ENCODE measurements at regions not wholly inside any gene's neighbourhood (a gene's known extent, or its start where the extent isn't known, plus 50 kb on each side); places are given as distances from the start of the nearest gene placed in this dataset.

DNA sequence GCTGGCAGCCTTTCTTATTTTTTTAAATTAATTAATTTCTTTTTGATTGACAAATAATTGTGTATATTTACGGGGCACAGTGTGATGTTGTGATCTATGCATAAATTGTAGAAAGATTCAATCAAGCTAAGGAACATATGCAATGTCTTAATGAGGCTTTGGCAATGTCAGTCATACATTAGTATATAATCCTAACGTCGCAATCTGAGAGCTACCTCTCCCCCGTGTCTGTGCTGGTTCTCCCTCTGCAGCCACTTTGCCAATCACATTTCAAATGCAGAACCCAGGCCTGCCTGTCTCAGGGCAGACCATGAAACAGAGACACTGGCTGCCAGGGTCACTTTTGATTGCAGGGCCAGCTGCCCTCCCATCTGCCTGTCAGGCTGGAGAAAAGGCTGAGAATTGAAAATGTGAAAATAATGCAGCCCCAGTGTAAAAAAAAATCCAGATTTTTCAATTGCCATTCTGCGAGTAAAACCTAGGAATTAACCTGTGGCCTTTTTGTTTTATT lies 56.3 kb downstream of the SLC24A2 start:
- DNase-seq, result no peak

DNA sequence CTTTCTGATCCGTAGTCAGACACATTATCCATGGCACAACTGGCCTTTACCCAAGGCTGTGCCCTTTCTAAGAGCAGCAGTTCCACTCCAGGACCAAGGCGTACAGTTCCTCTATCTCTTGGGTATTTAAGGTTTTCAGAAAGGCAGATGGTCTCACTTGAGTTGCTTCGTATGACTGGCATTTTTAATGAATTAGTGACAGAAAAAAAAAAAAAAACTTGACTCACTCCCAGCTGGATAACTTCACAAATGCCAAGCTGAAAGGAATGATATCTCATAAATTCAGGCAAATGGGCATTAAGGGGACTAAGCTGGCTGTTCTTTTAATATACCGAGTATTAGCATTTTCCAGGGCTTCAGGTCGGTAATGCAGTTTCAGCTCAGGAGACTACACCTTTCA lies 60.7 kb downstream of the SLC24A2 start:
- no peak for DNase-seq

DNA sequence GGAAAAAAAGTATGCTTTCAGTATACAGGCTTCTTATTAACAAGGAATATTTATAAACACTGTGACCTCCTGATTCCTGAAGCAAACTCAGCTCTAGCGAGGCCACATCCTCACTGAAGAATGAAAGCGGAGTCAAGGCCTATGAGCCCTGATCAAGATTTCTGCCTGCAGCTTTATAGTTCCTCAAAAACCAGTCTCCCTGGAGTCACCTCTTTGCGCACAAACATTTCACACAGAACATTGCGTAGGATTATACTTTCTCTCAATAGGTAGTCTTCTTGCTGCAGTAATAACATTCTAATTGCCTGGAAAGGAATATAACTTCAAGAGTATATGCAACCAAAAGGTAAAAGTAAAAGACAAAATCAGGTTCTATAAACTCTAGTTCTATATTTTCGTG lies 62.9 kb downstream of the SLC24A2 start:
- DNase-seq, result no peak

DNA sequence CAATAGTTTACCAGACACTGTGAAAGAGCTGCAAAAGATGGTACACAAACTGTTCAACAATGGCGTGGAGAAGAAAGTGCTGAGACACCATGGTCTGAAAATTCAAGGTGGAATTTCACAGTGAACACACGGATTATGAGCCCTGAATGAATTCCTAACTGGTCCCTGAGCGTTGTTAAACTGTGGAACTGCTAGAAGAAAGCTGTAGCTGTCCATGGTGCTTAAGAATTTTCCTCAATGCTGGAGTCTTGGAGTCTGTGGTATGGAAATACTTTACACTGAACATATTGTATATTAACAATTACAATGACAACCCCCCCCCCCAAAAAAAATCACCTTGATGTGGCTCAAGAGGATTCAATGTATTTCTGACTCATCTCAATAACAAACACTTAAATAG lies 68.5 kb downstream of the SLC24A2 start:
- DNase-seq, result peak; percentile 41

DNA sequence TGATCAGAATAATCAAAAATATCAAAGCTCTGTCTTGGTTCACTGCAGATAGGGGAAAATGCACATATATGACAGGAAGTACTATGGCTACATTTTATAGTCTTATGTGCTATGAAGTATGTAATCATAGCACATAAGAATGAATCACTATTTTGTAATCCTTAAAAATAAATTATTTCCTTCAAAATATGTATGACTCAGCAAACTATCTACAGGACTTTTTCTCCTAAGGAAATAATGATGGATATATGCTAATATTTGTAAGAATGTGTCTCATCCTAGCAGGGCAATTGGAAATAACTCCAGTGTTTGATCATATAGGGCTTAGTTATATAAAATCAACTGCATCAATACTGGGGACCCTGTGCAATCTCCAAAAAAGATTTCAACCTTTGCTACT lies 85.1 kb downstream of the SLC24A2 start:
- DNase-seq, result no peak

DNA sequence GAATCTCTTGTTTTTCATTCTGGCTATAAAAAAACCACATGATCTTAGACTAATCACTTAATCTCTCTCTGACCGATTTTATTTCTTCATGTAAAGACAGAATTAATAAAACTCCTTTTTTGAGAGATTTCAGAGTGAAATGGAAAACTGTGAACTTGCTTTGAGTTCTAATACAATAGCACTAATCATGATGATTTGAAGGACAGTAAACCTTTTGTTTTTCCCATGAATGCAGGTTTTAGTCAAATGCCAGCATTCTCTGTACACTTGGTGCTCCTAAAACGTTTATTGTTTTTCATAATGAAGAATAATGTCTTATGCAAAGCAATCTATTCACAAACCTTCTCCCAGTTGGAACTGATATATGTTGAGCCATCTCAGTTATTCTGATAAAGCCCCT lies 86.8 kb downstream of the SLC24A2 start:
- DNase-seq, result no peak

DNA sequence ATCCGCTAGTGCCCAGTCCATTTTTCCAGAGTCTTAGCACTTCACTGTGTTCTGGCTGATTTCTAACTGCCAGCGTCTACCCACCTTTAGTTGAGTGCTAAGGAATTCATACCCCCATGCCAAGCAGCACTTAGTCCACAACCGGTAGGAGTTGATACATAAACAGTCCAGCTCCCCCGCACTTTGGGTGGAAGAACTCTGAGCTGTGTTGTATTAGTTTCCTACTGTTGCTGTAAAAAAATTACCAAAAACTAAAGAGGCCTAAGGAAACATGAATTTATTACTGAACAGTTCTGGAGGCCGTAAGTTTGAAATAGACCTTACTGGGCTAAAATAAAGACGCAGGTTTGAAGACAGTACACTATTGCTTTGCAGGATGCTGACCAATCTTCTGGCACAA lies 87.6 kb downstream of the SLC24A2 start:
- no peak for DNase-seq

DNA sequence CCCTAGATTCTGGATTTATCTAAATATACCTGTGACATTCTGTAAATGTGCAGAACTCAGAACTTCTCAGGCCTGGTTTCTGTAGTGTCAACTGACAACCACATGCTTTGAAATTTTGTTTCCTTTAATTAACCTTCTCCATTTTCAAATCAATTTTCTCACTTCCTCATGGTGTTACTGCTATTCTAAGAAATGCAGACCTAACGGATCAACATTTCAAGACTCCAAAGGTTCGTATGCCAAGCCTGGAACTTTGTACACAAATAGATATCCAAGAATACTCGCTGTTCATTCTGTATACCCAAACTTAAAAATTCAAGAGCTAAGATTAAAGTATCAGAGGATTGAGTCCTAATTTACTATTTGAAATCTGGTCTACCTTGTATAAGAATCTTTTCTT lies 88.1 kb downstream of the SLC24A2 start:
- no peak for DNase-seq

DNA sequence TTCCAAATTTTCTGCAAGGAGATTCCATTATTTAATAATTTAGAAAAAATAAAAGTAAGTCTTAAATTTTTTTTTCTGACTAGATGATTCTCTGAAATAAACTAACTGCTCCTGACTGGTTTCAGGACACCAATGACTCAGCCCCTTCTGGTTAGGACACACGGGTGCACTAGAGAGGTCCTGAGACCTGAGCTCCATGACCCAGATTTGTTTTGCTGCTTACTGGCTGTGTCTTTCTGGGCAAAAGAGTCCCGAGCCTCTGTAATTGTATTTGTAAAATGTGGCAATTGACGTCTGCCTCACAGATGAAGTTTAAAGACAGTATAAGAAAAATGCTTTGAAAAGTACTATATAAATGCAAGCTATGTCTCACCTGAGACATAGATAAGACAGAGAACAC lies 89.1 kb downstream of the SLC24A2 start:
- no peak for DNase-seq

DNA sequence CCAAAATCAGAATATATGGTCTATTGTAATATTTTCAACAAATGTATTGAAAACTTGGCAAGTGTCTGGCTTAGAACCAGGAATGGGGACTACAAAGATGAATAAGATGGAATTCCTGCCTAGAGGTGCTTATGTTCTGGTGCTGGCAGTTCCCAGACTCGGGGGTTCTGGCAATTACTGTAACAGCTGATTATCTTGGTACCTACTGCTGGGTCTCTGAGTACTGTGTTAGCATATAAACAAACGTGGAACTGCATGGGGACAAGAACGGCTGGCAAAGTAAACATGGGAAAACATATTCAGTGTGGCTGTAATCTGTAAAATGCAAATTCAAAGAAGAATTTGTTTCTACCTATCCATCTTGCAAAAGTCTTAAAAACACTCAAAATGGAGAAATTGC lies 89.9 kb downstream of the SLC24A2 start:
- no peak for DNase-seq

DNA sequence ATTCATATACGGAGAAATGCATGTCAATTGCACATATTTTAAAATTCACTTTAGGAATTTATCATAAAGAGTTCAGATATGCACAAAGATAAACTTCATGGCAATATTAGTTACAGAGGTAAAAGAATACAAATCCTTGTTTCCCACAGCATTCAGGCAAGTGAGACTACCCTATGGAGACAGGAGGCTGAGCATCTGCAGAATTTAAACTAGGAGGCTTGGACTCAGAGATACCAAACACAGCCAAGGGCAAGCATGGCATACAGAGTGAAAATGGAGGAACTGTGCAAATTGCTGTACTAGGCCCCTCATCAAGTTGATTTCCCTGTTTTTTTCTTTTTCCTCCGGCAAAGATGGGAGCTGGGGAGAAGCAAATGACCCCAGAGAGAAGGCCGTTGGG lies 94.2 kb downstream of the SLC24A2 start:
- no peak for DNase-seq

DNA sequence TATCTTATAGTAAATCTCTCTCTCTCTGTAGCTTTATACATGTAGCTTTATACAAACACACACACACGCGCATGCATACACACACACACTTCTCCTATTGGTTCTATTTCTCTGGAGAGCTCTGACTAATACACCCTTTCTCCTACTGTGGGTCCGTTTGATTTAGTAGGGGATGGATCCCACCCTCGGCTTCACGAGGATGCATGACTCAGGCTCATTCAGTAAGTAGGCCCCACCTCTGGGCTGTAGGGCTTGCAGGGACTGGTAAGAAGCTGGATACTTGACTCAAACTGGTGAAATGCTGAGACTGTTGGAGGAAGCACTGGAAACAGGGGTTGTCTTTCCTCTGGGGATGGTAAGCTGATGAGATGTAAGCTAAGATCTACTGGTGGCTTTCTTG lies 98.7 kb downstream of the SLC24A2 start:
- DNase-seq, result no peak

DNA sequence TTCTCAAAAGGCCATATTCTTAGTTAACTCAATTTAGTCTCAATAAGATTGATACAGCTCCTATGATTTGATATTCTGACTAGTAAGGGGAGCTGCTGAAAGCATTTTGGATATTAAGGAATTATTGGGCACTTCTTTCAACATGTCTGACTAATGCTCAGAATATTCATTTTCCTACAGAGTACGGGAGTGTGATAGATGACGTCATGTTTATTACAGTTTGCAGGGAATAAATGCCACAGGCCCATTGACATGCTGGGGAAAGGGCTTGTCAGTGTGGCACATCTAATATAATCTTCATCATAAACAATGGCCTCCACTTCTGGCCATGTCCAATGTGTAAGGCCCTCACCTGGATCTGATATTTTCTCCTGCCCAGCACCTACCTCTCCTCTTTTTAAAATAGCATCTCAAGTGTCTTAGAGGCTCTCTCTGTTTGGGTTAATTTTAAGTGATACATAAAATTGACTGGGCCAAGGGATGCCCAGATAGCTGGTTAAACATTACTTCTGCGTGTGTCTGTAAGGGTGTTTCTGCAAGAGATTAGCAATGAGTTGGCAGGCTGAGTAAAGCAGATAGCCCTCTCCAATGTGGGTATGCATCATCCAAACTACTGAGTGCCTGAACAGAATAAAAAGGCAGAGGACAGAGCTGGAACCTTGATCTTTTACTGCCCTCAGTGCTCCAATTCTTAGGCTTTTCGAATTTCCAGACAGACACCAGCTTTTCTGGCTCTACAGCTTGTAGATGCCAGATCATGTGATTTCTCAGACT lies 99.3 kb downstream of the SLC24A2 start:
- no peak for DNase-seq

DNA sequence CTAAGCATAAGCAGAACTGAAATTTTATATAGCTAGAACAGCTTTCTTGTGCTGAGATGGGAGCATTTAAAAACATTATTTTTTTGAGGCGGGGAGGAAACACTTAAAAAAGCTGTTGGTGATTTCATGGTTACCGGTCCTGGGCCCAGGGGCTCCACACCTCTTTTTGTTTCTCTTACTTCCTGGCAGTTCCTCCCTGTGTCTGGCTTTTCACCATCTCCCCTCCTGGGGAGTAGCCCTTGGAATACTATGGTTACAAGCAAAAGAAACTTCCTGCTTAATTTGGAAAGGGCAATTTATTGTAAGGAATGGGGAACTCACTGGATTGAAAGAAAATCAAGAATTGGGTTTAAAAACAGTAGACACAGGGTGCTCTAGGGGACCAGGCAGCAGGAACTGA lies 105.1 kb downstream of the SLC24A2 start:
- DNase-seq, result no peak

DNA sequence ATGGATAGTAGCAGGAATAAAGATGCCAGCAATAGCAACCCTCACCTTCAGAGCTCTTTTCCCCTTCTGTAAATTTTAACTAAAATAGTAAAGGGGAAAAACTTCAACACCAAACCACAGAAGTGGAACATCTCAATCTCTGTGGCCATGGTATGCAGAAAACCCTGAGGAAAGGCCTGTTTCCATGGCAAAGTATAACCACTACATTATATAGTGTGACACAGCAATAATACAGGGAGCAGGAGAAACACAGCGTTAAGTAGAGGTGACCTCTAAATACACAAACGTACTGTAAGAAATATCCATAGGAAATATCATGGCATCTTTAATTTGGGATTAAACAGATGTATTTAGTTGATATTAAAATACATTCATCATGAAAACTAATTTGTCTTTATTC lies 106.4 kb downstream of the SLC24A2 start:
- no peak for DNase-seq

DNA sequence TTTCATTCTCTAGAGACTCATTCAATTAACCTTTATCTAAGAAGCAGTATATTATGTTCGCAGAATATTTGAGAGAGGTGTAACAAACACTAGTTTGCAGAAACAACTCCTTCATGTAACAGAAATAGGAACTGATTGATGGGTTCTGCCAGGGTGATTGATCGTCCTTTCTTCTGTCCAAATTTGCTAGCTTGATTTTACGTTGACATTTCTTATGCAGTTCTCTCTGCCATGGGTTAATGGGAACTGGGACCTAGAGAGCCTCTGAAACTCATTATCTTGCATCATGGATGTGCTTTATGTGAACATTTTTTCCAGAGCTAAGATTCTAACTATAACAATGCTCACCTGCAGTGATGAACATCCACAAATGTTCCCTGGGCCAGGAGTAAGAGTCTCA lies 107.0 kb downstream of the SLC24A2 start:
- DNase-seq, result no peak

DNA sequence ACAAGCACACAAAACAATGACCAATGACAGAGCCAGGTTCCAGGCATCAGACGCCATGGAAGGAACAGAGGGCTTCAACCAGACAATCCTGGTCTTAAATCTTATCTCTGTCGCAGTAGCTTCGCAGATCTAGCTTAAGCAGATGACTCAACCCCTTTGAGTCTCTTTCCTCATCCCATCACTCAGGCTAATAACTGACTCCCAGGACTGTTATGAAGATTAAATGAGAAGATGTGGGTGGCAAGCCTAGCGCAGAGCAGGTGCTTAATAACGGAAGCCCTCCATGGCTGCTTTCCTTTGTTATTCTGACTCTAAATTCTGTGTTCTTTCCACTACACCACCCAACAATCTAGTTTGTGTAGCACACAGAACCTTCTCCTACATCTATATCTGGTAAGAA lies 110.9 kb downstream of the SLC24A2 start:
- no peak for DNase-seq

DNA sequence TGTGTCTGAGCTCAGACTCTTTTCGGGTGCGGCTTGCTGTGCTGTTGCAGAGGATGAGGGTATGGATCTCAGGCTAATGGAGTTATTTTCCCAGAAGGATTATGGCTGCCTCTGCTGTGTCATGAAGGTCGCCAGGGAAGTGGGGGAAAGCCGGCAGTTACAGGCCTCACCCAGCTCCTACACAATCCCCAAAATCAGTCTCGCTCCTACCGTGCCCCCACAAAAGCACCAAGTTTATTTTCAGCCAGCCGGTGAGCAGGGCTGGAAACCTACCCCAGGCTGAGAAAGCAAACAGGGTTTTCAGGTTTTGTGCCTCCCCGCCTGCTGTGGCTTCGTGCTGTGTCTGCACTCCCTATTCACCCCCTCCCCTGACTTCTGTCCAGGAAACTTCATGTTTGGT lies 113.3 kb downstream of the SLC24A2 start:
- DNase-seq, result no peak

DNA sequence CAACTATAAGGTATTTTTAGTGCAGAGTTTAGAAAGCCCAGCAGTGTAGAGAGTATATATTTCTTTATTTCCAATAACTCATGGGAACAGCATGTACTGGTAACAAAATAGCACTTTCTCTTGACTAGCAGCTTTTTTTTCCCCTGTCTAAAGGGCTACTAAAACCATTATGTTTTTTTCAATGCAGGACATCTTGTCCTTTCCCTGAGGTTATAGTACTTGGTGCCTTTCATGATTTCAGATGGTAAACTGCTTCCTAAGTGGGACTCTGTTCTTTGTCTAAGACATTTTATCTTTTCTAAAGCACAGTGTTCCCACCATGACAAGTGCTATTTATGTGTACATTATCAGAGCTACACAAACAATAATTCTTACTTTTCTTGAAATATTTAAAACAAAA lies 122.3 kb downstream of the SLC24A2 start:
- DNase-seq, result no peak

DNA sequence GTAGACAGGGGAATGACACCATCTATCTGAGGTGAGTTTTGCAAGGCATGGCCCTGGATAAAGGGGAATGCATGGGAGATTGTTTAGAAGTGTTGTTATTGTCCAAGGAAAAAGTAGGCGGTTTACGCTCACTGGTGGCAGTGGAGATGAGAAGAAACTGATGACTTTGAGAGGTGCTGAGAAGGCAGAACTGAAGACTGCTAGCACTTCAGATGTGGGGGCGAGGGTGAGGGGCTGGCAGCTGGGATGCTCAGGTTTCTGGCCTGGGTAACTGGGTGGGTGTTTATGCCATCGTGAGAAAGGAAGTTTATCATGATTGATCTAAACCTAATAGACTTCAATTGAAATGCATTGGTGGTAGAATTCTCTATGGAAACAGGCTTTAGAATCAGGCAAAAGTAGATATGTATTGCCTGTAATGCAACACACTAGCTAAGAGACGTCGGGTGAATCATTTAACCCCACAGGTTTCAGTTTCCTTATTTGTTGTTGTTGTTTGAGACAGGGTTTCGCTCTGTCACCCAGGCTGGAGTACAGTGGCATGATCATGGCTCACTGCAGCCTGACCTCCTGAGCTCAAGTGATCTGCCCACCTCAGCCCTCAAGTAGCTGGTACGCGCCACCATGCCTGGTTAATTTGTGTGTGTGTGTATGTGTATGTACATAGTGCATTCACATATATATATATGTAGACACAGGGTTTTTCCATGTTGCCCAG lies 123.5 kb downstream of the SLC24A2 start:
- DNase-seq, result no peak

DNA sequence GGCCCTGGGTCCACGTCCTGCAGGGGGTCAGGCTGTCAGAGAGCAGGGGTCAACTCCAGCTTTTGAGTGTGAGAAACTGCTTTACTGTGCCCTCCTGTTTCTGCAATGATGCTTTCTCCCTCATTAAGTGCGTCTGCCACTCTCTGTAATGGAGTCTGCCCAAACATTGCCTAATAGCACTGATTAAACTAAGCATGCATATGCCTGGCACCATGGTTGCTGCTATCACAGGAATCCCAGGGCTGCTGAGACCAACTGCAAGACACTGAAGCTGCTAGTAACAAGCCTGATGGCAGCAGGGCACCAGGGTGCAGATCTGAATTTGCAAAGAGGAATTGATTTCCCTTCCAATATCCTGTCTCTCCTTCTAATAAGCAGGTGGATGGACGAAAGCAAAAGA lies 125.3 kb downstream of the SLC24A2 start:
- DNase-seq, result no peak

DNA sequence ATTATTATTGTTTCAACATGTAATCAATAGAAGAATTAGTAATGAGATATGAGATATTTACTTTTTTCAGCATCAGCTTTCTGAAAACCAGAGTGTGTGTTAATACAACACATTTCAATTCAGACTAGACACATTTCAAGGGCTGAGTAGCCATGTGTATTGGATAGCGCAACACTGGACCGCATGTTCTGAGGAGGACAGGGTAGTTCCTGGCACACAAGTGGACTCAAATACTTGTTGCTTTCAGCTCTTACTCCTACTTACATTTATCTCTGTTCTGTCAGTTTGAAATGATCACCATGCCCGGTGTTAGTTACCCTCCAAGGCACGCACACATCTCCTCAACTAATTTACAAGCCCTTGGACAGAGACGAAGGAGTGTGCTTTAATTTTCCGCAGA lies 126.6 kb downstream of the SLC24A2 start:
- DNase-seq, result no peak

DNA sequence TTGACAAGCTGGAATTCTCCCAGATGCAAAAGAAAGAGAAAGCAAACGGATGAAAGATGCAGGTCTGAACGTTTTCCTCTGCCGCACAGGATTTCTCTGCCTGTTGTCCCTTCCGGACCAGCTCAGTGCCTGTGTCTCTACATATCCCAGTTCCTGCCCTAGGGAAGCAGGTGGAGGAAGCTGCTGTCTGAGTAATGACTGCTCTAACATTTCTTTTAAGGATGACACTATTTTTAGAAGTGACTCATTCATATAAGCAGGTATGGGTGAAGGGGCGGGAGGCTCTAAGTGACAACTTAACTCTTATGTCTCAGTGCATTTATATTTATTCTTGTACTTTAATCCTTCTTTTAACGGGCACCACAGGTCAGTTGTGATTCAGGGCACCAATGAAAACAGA lies 128.8 kb downstream of the SLC24A2 start:
- no peak for DNase-seq

DNA sequence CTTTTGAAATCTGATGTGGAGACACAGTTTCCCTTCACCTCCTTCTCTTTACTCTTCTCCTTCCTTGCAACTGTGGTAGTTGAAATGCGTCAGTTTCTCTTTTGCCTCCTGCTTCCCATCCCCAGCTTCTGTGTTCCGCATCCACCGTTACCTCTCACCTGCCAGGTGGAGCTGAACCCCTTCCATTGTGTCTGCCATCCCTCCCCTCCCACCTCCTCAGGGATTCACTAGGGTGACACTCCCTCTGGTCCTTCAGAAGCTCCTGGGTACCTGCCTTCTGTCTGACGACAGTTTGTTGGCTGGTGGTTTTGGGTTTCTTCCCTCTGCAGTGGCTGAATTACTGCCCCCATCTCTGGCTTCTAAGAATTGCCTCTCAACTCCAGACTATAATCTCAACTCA lies 132.1 kb downstream of the SLC24A2 start:
- no peak for DNase-seq

DNA sequence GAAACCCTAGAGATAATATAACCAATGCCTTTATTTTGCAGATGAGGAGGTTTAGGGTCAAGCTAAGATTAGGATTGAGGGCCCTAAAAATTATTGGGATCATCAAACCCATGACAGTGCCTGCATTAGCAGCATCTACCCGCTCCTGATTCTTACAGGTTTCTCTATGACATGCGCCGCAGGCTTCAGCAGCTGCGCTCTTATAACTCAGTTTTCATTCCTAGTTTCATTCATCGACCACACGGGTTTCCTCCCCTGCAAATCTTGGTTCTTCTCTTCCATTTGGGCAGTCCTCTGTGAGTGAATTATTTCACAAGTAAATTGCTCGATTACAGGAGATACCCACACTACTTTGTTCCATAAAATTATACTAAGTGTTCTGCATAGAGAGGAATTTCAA lies 137.2 kb downstream of the SLC24A2 start:
- DNase-seq, result no peak
